Brain microvascular endothelial cell (primary cell): ENCODE measurements at regions not wholly inside any gene's neighbourhood (a gene's known extent, or its start where the extent isn't known, plus 50 kb on each side); places are given as distances from the start of the nearest gene placed in this dataset.

Experiments used
- DNase-seq: peaks from one replicate; pipeline ENCODE4 v3.0.0-alpha.2; 2020
- H3K27ac ChIP-seq: fragments of 250-450 bp; sonication (Bioruptor Pico); 2 replicates; pipeline ENCODE4 v1.5.1; 2020; ENCODE audit warnings: mild to moderate bottlenecking, moderate library complexity
- H3K27me3 ChIP-seq: fragments of 250-450 bp; sonication (Bioruptor Pico); replicated peaks from 2 replicates; pipeline ENCODE4 v1.5.1; 2020; ENCODE audit warnings: mild to moderate bottlenecking
- H3K36me3 ChIP-seq: fragments of 250-450 bp; sonication (Bioruptor Pico); replicated peaks from 2 replicates; pipeline ENCODE4 v1.5.1; 2020; ENCODE audit warnings: mild to moderate bottlenecking
- H3K4me3 ChIP-seq: 2 replicates; pipeline ENCODE4 v1.5.1; 2011; ENCODE audit warnings: low read depth, mild to moderate bottlenecking, control low read depth, low read length, moderate library complexity
- CTCF ChIP-seq: IDR thresholded peaks from 2 replicates; pipeline ENCODE4 v1.5.1; 2011; ENCODE audit warnings: low read depth, mild to moderate bottlenecking, moderate library complexity, low read length, control low read depth, inconsistent platforms; ENCODE audit errors: missing control alignments
- in situ Hi-C: cut with HindIII; loops from 2 replicates; pipeline ENCODE4 v1.10.0; 2017; ENCODE audit warnings: low sequenced_read_pairs, low pct_ligation_motif_present

DNA sequence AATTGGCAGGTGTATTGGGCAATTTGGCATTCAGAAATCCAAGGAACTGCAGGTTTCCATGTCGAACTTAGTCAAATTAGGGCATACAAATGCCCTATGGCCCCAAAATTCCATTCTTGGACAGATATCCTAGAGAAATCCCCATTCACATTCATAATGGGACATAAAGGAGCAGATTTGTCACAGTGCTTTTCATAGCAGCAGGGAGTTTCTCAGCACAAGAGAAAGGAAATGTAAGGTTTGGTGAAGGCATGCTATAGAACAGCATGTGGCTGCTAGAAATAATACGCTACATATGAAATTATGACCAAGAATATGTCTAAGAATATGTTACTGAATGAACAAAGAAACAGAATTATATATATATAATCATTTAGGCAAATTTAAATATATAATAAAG lies 437.5 kb upstream of the BOD1L1 start:
- no peaks in the 10 kb centered on the region for H3K36me3 ChIP-seq
- no peak for DNase-seq
- H3K27me3 ChIP-seq, result no peaks in the 10 kb centered on the region
- H3K4me3 ChIP-seq, result no peak overlapping the region
- no peak overlapping the region for H3K27ac ChIP-seq
- TF ChIP-seq CTCF, result no peak
- in situ Hi-C loops, result no loop called here

DNA sequence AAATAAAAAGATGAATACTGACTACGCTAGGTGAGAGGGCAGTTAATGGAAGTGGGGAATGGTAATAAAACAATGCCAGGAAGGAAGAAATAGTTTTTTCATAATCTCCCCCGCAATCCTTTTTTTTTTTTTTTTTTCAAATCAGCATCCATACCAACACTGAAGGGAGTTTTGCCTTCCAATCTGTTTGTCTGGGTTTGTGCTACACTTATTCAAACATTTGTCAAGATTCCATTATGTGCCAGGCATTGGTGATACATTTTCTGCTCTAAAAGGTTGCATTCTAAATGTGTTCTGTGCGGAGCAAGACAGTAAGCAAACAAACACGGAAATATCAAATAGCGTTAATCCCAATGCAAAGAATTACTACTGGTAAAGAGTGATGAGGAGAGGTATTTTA lies 437.9 kb upstream of the BOD1L1 start:
- Histone ChIP-seq H3K4me3 (no peak overlapping the region), H3K27me3 (no peaks in the 10 kb centered on the region), H3K27ac (no peak overlapping the region), H3K36me3 (no peaks in the 10 kb centered on the region)
- in situ Hi-C loops, result no loop called here
- DNase-seq, result no peak
- TF ChIP-seq CTCF, result no peak

GRCh38 chr4:14066979-14067378 lies 439.5 kb upstream of the BOD1L1 start:
- no peak for TF ChIP-seq CTCF
- no peak overlapping the region for H3K27ac ChIP-seq
- no peak overlapping the region for H3K4me3 ChIP-seq
- no peak for DNase-seq
- H3K27me3 ChIP-seq, result no peaks in the 10 kb centered on the region
- in situ Hi-C loops, result no loop called here
- no peaks in the 10 kb centered on the region for H3K36me3 ChIP-seq

GRCh38 chr4:14069886-14070285 lies 442.4 kb upstream of the BOD1L1 start:
- TF ChIP-seq CTCF, result no peak
- no peaks in the 10 kb centered on the region for H3K27me3 ChIP-seq
- H3K27ac ChIP-seq, result no peak overlapping the region
- H3K36me3 ChIP-seq, result no peaks in the 10 kb centered on the region
- in situ Hi-C loops, result no loop called here
- DNase-seq, result no peak
- no peak overlapping the region for H3K4me3 ChIP-seq

DNA sequence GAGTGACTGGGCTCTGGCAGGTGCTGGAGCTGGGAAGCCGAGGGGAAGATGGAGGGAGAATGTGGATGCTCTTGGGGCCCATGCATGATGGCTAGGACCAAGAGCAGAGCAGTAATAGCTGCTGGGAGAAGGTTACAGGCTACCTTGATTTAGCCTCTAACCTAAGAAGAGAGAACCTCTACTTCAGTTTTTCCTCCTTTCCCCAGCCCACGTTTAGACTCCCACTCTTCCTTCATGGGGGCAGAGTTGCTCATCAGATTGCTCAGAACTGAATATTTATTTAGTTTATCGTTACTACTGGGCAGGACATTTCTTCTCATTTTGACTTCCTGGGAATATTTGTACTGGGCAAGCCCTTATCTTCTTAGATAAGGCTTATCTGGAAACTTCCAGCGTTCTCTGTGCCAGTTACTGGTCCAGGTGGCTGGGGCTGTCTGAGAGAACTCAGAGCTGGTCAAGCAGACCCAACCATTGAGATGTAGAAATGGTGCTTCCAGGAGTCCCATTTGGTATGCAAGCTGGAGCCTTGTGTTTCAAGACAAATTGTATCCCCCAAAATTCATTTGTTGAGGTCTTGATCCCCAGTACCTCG lies 442.9 kb upstream of the BOD1L1 start:
- Histone ChIP-seq H3K27ac (no peak overlapping the region), H3K27me3 (no peaks in the 10 kb centered on the region), H3K4me3 (no peak overlapping the region), H3K36me3 (no peaks in the 10 kb centered on the region)
- DNase-seq, result peak; percentile 16
- in situ Hi-C loops, result no loop called here
- TF ChIP-seq CTCF, result no peak

DNA sequence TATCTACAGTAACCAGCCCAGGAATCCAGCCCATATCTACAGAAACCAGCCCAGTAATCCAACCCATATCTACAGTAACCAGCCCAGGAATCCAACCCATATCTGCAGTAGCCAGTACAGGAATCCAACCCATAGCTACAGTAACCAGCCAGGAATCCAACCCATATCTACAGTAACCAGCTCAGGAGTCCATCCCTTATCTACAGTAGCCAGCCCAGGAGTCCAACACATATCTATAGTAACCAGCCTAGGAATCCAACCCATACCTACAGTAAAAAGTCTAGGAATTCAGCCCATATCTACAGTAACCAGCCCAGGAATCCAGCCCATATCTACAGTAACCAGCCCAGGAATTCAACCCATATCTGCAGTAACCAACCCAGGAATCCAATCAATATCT lies 445.0 kb upstream of the BOD1L1 start:
- no peaks in the 10 kb centered on the region for H3K27me3 ChIP-seq
- H3K4me3 ChIP-seq, result no peak overlapping the region
- no peaks in the 10 kb centered on the region for H3K36me3 ChIP-seq
- no peak for DNase-seq
- in situ Hi-C loops, result no loop called here
- no peak overlapping the region for H3K27ac ChIP-seq
- no peak for TF ChIP-seq CTCF
